ENCODE measurements at regions not wholly inside any gene's neighbourhood (a gene's known extent, or its start where the extent isn't known, plus 50 kb on each side); places are given as distances from the start of the nearest gene placed in this dataset.

DNA sequence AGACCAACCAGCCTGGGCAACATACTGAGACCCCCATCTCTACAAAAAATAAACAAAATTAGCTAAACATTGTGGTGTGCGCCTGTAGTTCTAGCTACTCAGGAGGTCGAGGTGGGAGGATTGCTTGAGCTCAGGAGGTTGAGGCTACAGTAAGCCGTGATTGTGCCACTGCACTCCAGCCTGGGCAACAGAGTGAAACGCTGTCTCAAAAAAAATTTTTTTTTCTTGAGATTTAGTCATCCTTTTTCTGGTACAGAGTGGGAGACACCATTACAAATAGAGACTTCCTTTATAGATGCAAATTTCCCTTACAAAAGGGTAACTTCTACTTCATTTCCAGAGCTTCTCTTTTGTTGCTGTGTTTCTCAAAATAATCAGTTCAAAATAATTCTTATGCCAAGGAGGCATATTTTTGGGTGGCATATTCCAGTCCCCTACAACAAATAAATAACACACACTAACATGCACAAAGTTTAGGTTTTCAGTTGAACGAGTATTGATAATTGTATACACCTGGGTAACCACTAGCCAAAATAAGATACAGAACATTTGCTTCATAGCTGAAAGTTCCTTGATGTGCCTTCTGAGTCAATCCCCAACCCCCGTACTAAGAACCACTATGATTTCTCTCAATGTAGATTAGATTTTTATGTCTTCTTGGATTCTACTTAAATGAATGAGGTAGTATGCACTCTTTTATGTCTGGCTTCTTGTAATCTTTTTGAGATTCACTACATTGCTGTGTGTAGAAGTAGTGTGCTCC is 248.9 kb upstream of the PROK2 start:
- TF ChIP-seq POLR2A (IDR thresholded peaks at IDR 0.05; ENCODE audit: extremely low read depth, insufficient read length) (no peak), MAX (IDR thresholded peaks at IDR 0.05; ENCODE audit: low read depth, low read length) (no peak)
